HG02938 (cell line): ENCODE measurements at regions not wholly inside any gene's neighbourhood (a gene's known extent, or its start where the extent isn't known, plus 50 kb on each side); places are given as distances from the start of the nearest gene placed in this dataset.
"Not testable (repeated sequence)": the region's sequence is repeated elsewhere in the genome, so short reads cannot be mapped to it uniquely, and the experiment has no call there.

Source experiments
- ATAC-seq: cut with Tn5 transposase; IDR thresholded peaks from one replicate; pipeline ENCODE4 v1.9.1; 2021; ENCODE audit warnings: mild to moderate bottlenecking, moderate library complexity; ENCODE audit not compliant: unreplicated experiment

GRCh38 chr2:173467751-173468150 is 113.1 kb downstream of the CDCA7 start:
- ATAC-seq = no peak

GRCh38 chr2:173468266-173468793 is 113.7 kb downstream of the CDCA7 start:
- no peak for ATAC-seq

- ATAC-seq = no peak
Measured at GRCh38 chr2:173472112-173472511, 117.4 kb downstream of the CDCA7 start.

GRCh38 chr2:173483137-173483536 is 128.5 kb downstream of the CDCA7 start:
- ATAC-seq = no peak

- no peak for ATAC-seq
Measured at GRCh38 chr2:173488861-173489260, 134.2 kb downstream of the CDCA7 start.

GRCh38 chr2:173491418-173491817 is 136.7 kb downstream of the CDCA7 start:
- ATAC-seq = no peak

- no peak for ATAC-seq
Measured at GRCh38 chr2:173493874-173494273, 139.2 kb downstream of the CDCA7 start.

GRCh38 chr2:173496746-173497145 is 142.1 kb downstream of the CDCA7 start:
- ATAC-seq = no peak

GRCh38 chr2:173500953-173501352 is 146.3 kb downstream of the CDCA7 start:
- ATAC-seq = no peak

GRCh38 chr2:173502296-173502695 is 147.6 kb downstream of the CDCA7 start:
- no peak for ATAC-seq

- no peak for ATAC-seq
Measured at GRCh38 chr2:173511357-173511756, 156.7 kb downstream of the CDCA7 start.

GRCh38 chr2:173511942-173512341 is 157.3 kb downstream of the CDCA7 start:
- ATAC-seq = no peak

GRCh38 chr2:173513107-173513727 is 158.5 kb downstream of the CDCA7 start:
- ATAC-seq = no peak

- ATAC-seq = no peak
Measured at GRCh38 chr2:173520918-173521317, 166.2 kb downstream of the CDCA7 start.

- no peak for ATAC-seq
Measured at GRCh38 chr2:173521450-173522192, 166.9 kb downstream of the CDCA7 start.

- no peak for ATAC-seq
Measured at GRCh38 chr2:173523497-173523896, 168.8 kb downstream of the CDCA7 start.

- ATAC-seq = no peak
Measured at GRCh38 chr2:173524256-173524955, 169.7 kb downstream of the CDCA7 start.

GRCh38 chr2:173532732-173533531 is 178.3 kb downstream of the CDCA7 start:
- not testable (repeated sequence) for ATAC-seq

- ATAC-seq = no peak
Measured at GRCh38 chr2:173537694-173538093, 183.0 kb downstream of the CDCA7 start.

- ATAC-seq = no peak
Measured at GRCh38 chr2:173539615-173540014, 184.9 kb downstream of the CDCA7 start.
